ENCODE measurements at regions not wholly inside any gene's neighbourhood (a gene's known extent, or its start where the extent isn't known, plus 50 kb on each side); places are given as distances from the start of the nearest gene placed in this dataset.

- Histone ChIP-seq H3K36me3 (ENCODE audit: control insufficient read depth, insufficient read depth, low read length) (no peaks in the 10 kb centered on the region), H3K27ac (ENCODE audit: low read length) (no peak overlapping the region), H3K4me1 (ENCODE audit: control insufficient read depth, insufficient read depth, low read length) (no peaks in the 10 kb centered on the region), H3K4me3 (ENCODE audit: low read length) (no peak overlapping the region), H3K27me3 (ENCODE audit: control insufficient read depth, insufficient read depth, low read length) (no peaks in the 10 kb centered on the region), H3K9me3 (ENCODE audit: control insufficient read depth, insufficient read depth, low read length) (no peaks in the 10 kb centered on the region)
- DNase-seq (ENCODE audit: low read depth, low spot score): no peak
- WGBS (ENCODE audit: insufficient coverage, insufficient read length): no CpG with 5 or more reads among the region's 6 CpGs
Observed at GRCh38 chr4:56187688-56188087, 199.6 kb downstream of the AASDH start.

DNA sequence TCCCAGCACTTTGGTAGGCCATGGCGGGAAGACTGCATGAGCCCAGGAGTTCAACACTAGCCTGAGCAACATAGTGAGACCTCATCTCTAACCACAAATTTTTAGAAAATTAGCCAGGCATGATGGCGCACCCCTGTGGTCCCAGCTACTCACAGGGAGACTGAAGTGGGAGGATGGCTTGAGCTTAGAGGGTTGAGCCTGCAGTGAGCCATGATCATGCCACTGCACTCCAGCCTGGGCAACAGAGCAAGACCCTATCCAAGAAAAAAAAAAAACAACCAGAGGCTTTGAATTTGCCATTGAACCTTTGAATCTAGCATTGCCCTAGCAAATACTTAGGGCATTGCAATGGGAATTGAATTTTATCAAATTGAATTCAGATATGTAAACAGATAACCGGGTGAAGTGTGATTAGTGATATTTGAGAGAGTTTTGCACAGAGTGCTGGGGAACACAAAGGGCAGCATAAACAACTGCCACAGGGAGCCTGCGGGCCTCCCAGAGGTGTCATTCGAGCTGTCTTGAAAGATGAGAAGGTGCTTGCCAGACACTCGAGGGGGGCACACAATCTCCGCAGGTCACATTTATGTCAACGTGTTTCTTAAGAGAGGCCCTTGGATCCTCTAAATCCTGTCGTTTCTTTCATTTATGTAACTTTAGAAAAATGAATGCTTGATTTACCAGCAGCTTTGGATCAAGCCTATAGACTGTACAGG, 200.3 kb downstream of the AASDH start:
- Histone ChIP-seq H3K9me3 (ENCODE audit: control insufficient read depth, insufficient read depth, low read length) (no peaks in the 10 kb centered on the region), H3K36me3 (ENCODE audit: control insufficient read depth, insufficient read depth, low read length) (no peaks in the 10 kb centered on the region), H3K27ac (ENCODE audit: low read length) (no peak overlapping the region), H3K27me3 (ENCODE audit: control insufficient read depth, insufficient read depth, low read length) (no peaks in the 10 kb centered on the region), H3K4me3 (ENCODE audit: low read length) (no peak overlapping the region), H3K4me1 (ENCODE audit: control insufficient read depth, insufficient read depth, low read length) (no peaks in the 10 kb centered on the region)
- DNase-seq (ENCODE audit: low read depth, low spot score): no peak
- WGBS (ENCODE audit: insufficient coverage, insufficient read length): no CpG with 5 or more reads among the region's 9 CpGs

DNA sequence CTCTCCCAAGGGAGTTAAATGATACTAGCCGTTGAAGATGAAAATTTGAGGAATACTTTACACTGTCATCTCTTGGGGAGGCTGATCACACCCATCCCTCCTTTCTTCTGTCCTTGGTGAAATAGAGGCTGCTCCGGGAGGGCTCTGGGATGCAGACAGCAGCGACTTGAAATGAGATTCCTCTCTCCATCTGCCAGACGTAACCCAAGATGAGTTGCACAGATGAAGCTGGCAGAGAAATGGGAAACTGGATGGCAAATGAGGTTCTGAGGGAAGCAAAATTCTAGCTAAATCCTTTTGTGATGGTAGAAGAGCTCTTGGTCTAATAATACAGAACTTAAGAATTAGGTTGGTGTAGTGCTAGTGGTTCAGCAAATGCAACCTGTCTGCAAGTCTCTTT, 201.4 kb downstream of the AASDH start:
- Histone ChIP-seq H3K4me3 (ENCODE audit: low read length) (no peak overlapping the region), H3K9me3 (ENCODE audit: control insufficient read depth, insufficient read depth, low read length) (no peaks in the 10 kb centered on the region), H3K4me1 (ENCODE audit: control insufficient read depth, insufficient read depth, low read length) (no peaks in the 10 kb centered on the region), H3K27ac (ENCODE audit: low read length) (no peak overlapping the region), H3K36me3 (ENCODE audit: control insufficient read depth, insufficient read depth, low read length) (no peaks in the 10 kb centered on the region), H3K27me3 (ENCODE audit: control insufficient read depth, insufficient read depth, low read length) (no peaks in the 10 kb centered on the region)
- DNase-seq (ENCODE audit: low read depth, low spot score): no peak
- WGBS (ENCODE audit: insufficient coverage, insufficient read length): no CpG with 5 or more reads among the region's 4 CpGs

- no peak for DNase-seq (ENCODE audit: low read depth, low spot score)
- H3K27me3 ChIP-seq (ENCODE audit: control insufficient read depth, insufficient read depth, low read length): no peaks in the 10 kb centered on the region
- no peaks in the 10 kb centered on the region for H3K4me1 ChIP-seq (ENCODE audit: control insufficient read depth, insufficient read depth, low read length)
- H3K9me3 ChIP-seq (ENCODE audit: control insufficient read depth, insufficient read depth, low read length): no peaks in the 10 kb centered on the region
- H3K36me3 ChIP-seq (ENCODE audit: control insufficient read depth, insufficient read depth, low read length): no peaks in the 10 kb centered on the region
- H3K4me3 ChIP-seq (ENCODE audit: low read length): no peak overlapping the region
- no peak overlapping the region for H3K27ac ChIP-seq (ENCODE audit: low read length)
- WGBS (ENCODE audit: insufficient coverage, insufficient read length): no CpG with 5 or more reads among the region's 6 CpGs
Observed at GRCh38 chr4:56184214-56184613, 203.1 kb downstream of the AASDH start.

GRCh38 chr4:56183344-56183959, 203.8 kb downstream of the AASDH start:
- no peak for DNase-seq (ENCODE audit: low read depth, low spot score)
- Histone ChIP-seq H3K27me3 (ENCODE audit: control insufficient read depth, insufficient read depth, low read length) (no peaks in the 10 kb centered on the region), H3K36me3 (ENCODE audit: control insufficient read depth, insufficient read depth, low read length) (no peaks in the 10 kb centered on the region), H3K4me1 (ENCODE audit: control insufficient read depth, insufficient read depth, low read length) (no peaks in the 10 kb centered on the region), H3K4me3 (ENCODE audit: low read length) (no peak overlapping the region), H3K27ac (ENCODE audit: low read length) (no peak overlapping the region), H3K9me3 (ENCODE audit: control insufficient read depth, insufficient read depth, low read length) (no peaks in the 10 kb centered on the region)
- WGBS (ENCODE audit: insufficient coverage, insufficient read length): no CpG with 5 or more reads among the region's 11 CpGs

DNA sequence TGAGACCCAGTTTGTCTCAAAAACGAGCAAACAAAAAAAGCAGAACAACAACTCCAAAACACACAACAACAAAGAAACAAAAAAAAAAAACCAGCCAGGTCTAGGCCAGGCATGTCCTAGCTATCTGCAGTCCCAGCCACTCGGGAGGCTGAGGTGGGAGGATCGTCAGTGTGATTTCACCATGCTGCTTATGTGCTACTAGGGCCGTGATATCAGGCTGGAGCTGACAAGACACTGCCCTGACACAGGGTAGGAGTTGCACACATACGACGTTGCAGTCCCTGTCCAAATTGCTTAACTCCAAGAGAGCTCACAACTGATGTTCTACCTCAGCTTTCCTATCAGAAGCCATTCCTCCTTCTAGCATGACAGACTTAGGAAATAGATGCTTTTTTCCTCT, 204.9 kb downstream of the AASDH start:
- Histone ChIP-seq H3K4me1 (ENCODE audit: control insufficient read depth, insufficient read depth, low read length) (no peaks in the 10 kb centered on the region), H3K36me3 (ENCODE audit: control insufficient read depth, insufficient read depth, low read length) (no peaks in the 10 kb centered on the region), H3K27me3 (ENCODE audit: control insufficient read depth, insufficient read depth, low read length) (no peaks in the 10 kb centered on the region), H3K9me3 (ENCODE audit: control insufficient read depth, insufficient read depth, low read length) (no peaks in the 10 kb centered on the region), H3K4me3 (ENCODE audit: low read length) (no peak overlapping the region), H3K27ac (ENCODE audit: low read length) (no peak overlapping the region)
- no CpG with 5 or more reads among the region's 6 CpGs for WGBS (ENCODE audit: insufficient coverage, insufficient read length)
- DNase-seq (ENCODE audit: low read depth, low spot score): no peak

DNA sequence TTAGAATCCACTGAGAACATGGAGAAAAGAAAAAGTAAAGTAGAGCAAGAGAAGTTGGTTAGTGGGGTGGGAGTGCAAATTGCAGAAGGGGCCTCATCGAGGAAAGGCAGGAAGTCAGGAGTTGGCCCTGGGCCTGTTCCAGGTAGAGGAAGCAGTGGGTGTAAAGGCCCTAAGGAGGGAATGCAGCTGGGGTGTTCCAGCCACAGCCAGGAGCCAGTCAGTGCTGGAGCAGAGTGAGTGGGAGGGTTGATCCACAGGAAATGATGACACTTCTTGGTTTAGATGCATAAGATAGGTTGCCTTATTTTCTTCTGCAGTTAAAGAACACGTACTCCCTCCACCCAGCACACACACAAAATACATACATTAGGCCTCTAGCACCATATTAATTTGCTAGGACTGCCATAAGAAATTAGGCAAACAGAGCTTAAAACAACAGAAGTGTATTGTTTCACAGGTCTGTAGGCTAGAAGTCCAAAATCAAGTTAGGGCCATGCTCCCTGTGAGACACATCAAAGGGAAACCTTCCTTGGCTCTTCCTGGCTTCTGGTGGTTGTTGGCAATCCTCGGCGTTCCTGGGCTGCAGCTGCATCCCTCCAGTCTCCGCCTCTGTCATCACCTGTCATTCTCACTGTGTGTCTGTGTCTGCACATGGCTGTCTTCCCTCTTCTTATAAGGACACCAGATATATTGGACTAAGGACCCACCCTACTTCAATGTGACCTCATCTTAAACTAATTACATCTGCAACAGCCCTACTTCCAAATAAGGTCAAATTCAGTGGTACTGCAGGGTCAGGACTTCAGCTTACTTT, 205.9 kb downstream of the AASDH start:
- no peak for DNase-seq (ENCODE audit: low read depth, low spot score)
- H3K36me3 ChIP-seq (ENCODE audit: control insufficient read depth, insufficient read depth, low read length): no peaks in the 10 kb centered on the region
- WGBS (ENCODE audit: insufficient coverage, insufficient read length): no CpG with 5 or more reads among the region's 5 CpGs
- H3K9me3 ChIP-seq (ENCODE audit: control insufficient read depth, insufficient read depth, low read length): no peaks in the 10 kb centered on the region
- no peak overlapping the region for H3K4me3 ChIP-seq (ENCODE audit: low read length)
- no peaks in the 10 kb centered on the region for H3K27me3 ChIP-seq (ENCODE audit: control insufficient read depth, insufficient read depth, low read length)
- H3K4me1 ChIP-seq (ENCODE audit: control insufficient read depth, insufficient read depth, low read length): no peaks in the 10 kb centered on the region
- H3K27ac ChIP-seq (ENCODE audit: low read length): no peak overlapping the region

- H3K27ac ChIP-seq (ENCODE audit: low read length): no peak overlapping the region
- H3K9me3 ChIP-seq (ENCODE audit: control insufficient read depth, insufficient read depth, low read length): no peaks in the 10 kb centered on the region
- H3K36me3 ChIP-seq (ENCODE audit: control insufficient read depth, insufficient read depth, low read length): no peaks in the 10 kb centered on the region
- no peak overlapping the region for H3K4me3 ChIP-seq (ENCODE audit: low read length)
- no CpG with 5 or more reads among the region's 2 CpGs for WGBS (ENCODE audit: insufficient coverage, insufficient read length)
- no peaks in the 10 kb centered on the region for H3K4me1 ChIP-seq (ENCODE audit: control insufficient read depth, insufficient read depth, low read length)
- H3K27me3 ChIP-seq (ENCODE audit: control insufficient read depth, insufficient read depth, low read length): no peaks in the 10 kb centered on the region
- DNase-seq (ENCODE audit: low read depth, low spot score): no peak
Observed at GRCh38 chr4:56169061-56169460, 218.2 kb downstream of the AASDH start.

GRCh38 chr4:56164907-56165306, 216.2 kb downstream of the CEP135 start:
- no peak overlapping the region for H3K4me3 ChIP-seq (ENCODE audit: low read length)
- peaks cover 2% of the 10 kb centered on the region; the same call in 1 of the 2 replicates for H3K9me3 ChIP-seq (ENCODE audit: control insufficient read depth, insufficient read depth, low read length)
- H3K4me1 ChIP-seq (ENCODE audit: control insufficient read depth, insufficient read depth, low read length): no peaks in the 10 kb centered on the region
- H3K27ac ChIP-seq (ENCODE audit: low read length): no peak overlapping the region
- H3K36me3 ChIP-seq (ENCODE audit: control insufficient read depth, insufficient read depth, low read length): no peaks in the 10 kb centered on the region
- H3K27me3 ChIP-seq (ENCODE audit: control insufficient read depth, insufficient read depth, low read length): no peaks in the 10 kb centered on the region
- no peak for DNase-seq (ENCODE audit: low read depth, low spot score)
- no CpG with 5 or more reads among the region's 3 CpGs for WGBS (ENCODE audit: insufficient coverage, insufficient read length)

GRCh38 chr4:56160636-56161035, 211.9 kb downstream of the CEP135 start:
- Histone ChIP-seq H3K36me3 (ENCODE audit: control insufficient read depth, insufficient read depth, low read length) (no peaks in the 10 kb centered on the region), H3K9me3 (ENCODE audit: control insufficient read depth, insufficient read depth, low read length) (peaks cover 2% of the 10 kb centered on the region; the same call in 1 of the 2 replicates), H3K4me3 (ENCODE audit: low read length) (no peak overlapping the region), H3K4me1 (ENCODE audit: control insufficient read depth, insufficient read depth, low read length) (no peaks in the 10 kb centered on the region), H3K27ac (ENCODE audit: low read length) (no peak overlapping the region), H3K27me3 (ENCODE audit: control insufficient read depth, insufficient read depth, low read length) (no peaks in the 10 kb centered on the region)
- WGBS (ENCODE audit: insufficient coverage, insufficient read length): no CpG with 5 or more reads among the region's 6 CpGs
- DNase-seq (ENCODE audit: low read depth, low spot score): no peak
